Panc1 (cell line): ENCODE measurements at regions not wholly inside any gene's neighbourhood (a gene's known extent, or its start where the extent isn't known, plus 50 kb on each side); places are given as distances from the start of the nearest gene placed in this dataset.

Experiments used
- ATAC-seq: fragments of 200-7000 bp; cut with Tn5 transposase; 2 replicates; pipeline ENCODE4 v1.9.1; 2020; ENCODE audit warnings: mild to moderate bottlenecking, moderate library complexity
- BruUV-seq: library from RNA; stranded (reverse); fragments of 400-500 nt; replicated peaks from 2 replicates; lab custom pipeline; 2021; lab: Mats Ljungman, UMichigan
- CTCF ChIA-PET: fragments of 300-600 bp; sonication (Branson Sonifier 250); formaldehyde crosslinking; loops from one replicate; lab custom pipeline; 2022; ENCODE audit warnings: antibody characterized with exemption; lab: Charles Lee
- POLR2A ChIA-PET: fragments of 300-600 bp; sonication (Branson Sonifier 250); formaldehyde crosslinking; loops from one replicate; lab custom pipeline; 2022; ENCODE audit warnings: antibody characterized with exemption; lab: Charles Lee
- DNase-seq: peaks from one replicate; pipeline ENCODE4 v3.0.0-alpha.2; 2010; ENCODE audit warnings: low read depth, low spot score
- H3K27ac ChIP-seq: 2 replicates; pipeline ENCODE4 v1.5.1; 2011; ENCODE audit warnings: mild to moderate bottlenecking, low read length, inconsistent platforms
- H3K27me3 ChIP-seq: fragments of 200-500 bp; sonication (Bioruptor generic); 2 replicates; pipeline ENCODE4 v1.6.0; 2014; ENCODE audit warnings: low read length, inconsistent platforms; ENCODE audit not compliant: control insufficient read depth, insufficient read depth
- H3K36me3 ChIP-seq: fragments of 200-500 bp; sonication (Bioruptor generic); 2 replicates; pipeline ENCODE4 v1.5.1; 2014; ENCODE audit warnings: inconsistent platforms, mild to moderate bottlenecking, low read length, moderate library complexity; ENCODE audit not compliant: control insufficient read depth, insufficient read depth
- H3K4me1 ChIP-seq: 2 replicates; pipeline ENCODE4 v1.5.1; 2011; ENCODE audit warnings: inconsistent platforms, mild to moderate bottlenecking, low read length, moderate library complexity; ENCODE audit not compliant: control insufficient read depth, insufficient read depth
- H3K4me3 ChIP-seq, 2 experiments: 2 replicates each; pipeline ENCODE4 v1.5.1; 2011 to 2012; ENCODE audit warnings: low read depth in 2 of 2, low read length in 2 of 2, mild to moderate bottlenecking in 2 of 2, inconsistent platforms in 1 of 2, moderate library complexity in 1 of 2
- H3K9me3 ChIP-seq: fragments of 200-500 bp; sonication (Bioruptor generic); 2 replicates; pipeline ENCODE4 v1.5.1; 2014; ENCODE audit warnings: low read depth, mild to moderate bottlenecking, inconsistent platforms, low read length, moderate library complexity; ENCODE audit not compliant: control insufficient read depth, insufficient read depth
- POLR2AphosphoS5 ChIP-seq: IDR thresholded peaks from 2 replicates; pipeline ENCODE4 v1.6.1; 2012; ENCODE audit warnings: mild to moderate bottlenecking, low read depth, low read length, moderate library complexity
- SIN3A ChIP-seq: IDR thresholded peaks from 2 replicates; pipeline ENCODE4 v1.6.1; 2012; ENCODE audit warnings: low read depth, mild to moderate bottlenecking, low read length, moderate library complexity, borderline replicate concordance; ENCODE audit not compliant: insufficient read depth
- TCF7L2 ChIP-seq: IDR thresholded peaks from 2 replicates; pipeline ENCODE4 v1.6.1; 2011; ENCODE audit warnings: mild to moderate bottlenecking, low read depth, low read length, inconsistent platforms
- in situ Hi-C: cut with HindIII; loops from 2 replicates; pipeline ENCODE4 v1.10.0; 2016; ENCODE audit warnings: low sequenced_read_pairs, low pct_unique_long_range_greater_than_20kb
- intact Hi-C: fragments of 100-400 bp; cut with micrococcal nuclease; formaldehyde crosslinking; loops from one replicate; pipeline ENCODE4 v1.10.0; 2022; ENCODE audit not compliant: unreplicated experiment
- TF ChIP-seq, protein P1 (sequence below): fragments of 450-650 bp; IDR thresholded peaks from 2 replicates; pipeline ENCODE4 v1.5.1; 2017; ENCODE audit warnings: mild to moderate bottlenecking
- TF ChIP-seq, protein P2 (sequence below), 2 experiments: IDR thresholded peaks; 2 replicates each; pipeline ENCODE4 v1.6.1; 2011 to 2012; ENCODE audit warnings: low read depth in 2 of 2, control low read depth in 1 of 2, low read length in 1 of 2, mild to moderate bottlenecking in 1 of 2, moderate library complexity in 1 of 2; ENCODE audit not compliant: insufficient read depth in 1 of 2

DNA sequence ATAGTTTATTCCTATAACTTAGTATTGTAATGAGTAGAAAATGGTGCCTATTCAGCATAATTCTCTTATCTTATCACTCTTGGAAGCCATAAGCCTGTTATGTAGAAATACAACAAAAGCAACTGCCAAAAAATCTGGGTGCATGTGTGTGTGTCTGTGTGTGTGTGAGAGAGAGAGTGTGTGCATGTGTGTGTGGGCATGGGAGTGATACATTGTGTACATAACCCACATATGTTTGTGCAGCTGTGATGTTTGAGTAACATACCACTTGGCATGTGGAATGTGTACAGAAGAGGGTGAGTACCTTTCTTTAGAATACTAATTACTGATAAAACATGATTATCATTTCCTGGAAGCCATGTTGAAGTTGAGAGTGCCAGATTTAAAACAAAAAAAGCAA is 642.3 kb upstream of the SYT4 start:
- Histone ChIP-seq H3K4me1 (no peaks in the 10 kb centered on the region), H3K36me3 (no peaks in the 10 kb centered on the region), H3K27me3 (no peaks in the 10 kb centered on the region), H3K9me3 (no peaks in the 10 kb centered on the region), H3K4me3 (no peak overlapping the region), H3K27ac (no peak overlapping the region)
- DNase-seq: no peak
- ATAC-seq: no peak
- ChIA-PET CTCF (no interaction called here), POLR2A (no interaction called here)
- no TSS peak for BruUV-seq
- in situ Hi-C loops (no loop called here), intact Hi-C loops (no loop called here)
- no peak for TF ChIP-seq POLR2AphosphoS5
- TF ChIP-seq, protein P1, sequence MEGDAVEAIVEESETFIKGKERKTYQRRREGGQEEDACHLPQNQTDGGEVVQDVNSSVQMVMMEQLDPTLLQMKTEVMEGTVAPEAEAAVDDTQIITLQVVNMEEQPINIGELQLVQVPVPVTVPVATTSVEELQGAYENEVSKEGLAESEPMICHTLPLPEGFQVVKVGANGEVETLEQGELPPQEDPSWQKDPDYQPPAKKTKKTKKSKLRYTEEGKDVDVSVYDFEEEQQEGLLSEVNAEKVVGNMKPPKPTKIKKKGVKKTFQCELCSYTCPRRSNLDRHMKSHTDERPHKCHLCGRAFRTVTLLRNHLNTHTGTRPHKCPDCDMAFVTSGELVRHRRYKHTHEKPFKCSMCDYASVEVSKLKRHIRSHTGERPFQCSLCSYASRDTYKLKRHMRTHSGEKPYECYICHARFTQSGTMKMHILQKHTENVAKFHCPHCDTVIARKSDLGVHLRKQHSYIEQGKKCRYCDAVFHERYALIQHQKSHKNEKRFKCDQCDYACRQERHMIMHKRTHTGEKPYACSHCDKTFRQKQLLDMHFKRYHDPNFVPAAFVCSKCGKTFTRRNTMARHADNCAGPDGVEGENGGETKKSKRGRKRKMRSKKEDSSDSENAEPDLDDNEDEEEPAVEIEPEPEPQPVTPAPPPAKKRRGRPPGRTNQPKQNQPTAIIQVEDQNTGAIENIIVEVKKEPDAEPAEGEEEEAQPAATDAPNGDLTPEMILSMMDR: no peak
- TF ChIP-seq SIN3A: no peak
- TF ChIP-seq, protein P2, sequence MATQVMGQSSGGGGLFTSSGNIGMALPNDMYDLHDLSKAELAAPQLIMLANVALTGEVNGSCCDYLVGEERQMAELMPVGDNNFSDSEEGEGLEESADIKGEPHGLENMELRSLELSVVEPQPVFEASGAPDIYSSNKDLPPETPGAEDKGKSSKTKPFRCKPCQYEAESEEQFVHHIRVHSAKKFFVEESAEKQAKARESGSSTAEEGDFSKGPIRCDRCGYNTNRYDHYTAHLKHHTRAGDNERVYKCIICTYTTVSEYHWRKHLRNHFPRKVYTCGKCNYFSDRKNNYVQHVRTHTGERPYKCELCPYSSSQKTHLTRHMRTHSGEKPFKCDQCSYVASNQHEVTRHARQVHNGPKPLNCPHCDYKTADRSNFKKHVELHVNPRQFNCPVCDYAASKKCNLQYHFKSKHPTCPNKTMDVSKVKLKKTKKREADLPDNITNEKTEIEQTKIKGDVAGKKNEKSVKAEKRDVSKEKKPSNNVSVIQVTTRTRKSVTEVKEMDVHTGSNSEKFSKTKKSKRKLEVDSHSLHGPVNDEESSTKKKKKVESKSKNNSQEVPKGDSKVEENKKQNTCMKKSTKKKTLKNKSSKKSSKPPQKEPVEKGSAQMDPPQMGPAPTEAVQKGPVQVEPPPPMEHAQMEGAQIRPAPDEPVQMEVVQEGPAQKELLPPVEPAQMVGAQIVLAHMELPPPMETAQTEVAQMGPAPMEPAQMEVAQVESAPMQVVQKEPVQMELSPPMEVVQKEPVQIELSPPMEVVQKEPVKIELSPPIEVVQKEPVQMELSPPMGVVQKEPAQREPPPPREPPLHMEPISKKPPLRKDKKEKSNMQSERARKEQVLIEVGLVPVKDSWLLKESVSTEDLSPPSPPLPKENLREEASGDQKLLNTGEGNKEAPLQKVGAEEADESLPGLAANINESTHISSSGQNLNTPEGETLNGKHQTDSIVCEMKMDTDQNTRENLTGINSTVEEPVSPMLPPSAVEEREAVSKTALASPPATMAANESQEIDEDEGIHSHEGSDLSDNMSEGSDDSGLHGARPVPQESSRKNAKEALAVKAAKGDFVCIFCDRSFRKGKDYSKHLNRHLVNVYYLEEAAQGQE (IDR thresholded peaks at IDR 0.05; ENCODE audit: insufficient read depth in 1 of 2, low read depth in 2 of 2, low read length in 1 of 2): no peak
- no peak for TF ChIP-seq TCF7L2

DNA sequence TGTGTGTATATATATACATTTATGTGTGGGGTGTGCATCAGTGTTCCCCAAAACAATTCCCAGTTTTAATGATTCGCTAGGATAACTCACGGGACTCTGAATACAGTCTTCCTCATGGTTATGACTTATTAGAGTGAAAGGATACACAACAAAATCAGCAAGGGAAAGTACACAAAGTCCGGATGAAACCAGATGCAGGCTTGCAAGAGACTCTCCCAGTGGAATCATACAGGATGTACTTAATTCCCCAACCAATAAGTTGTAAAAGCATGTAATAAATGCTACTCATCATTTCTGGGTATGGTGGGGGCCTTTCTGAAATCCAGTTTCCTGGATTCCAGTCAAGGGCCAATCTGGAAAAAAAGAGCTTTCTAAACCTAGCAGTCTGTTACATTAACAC is 654.1 kb upstream of the SYT4 start:
- BruUV-seq: no TSS peak
- Histone ChIP-seq H3K4me1 (no peaks in the 10 kb centered on the region), H3K9me3 (no peaks in the 10 kb centered on the region), H3K27me3 (no peaks in the 10 kb centered on the region), H3K27ac (no peak overlapping the region), H3K4me3 (no peak overlapping the region), H3K36me3 (no peaks in the 10 kb centered on the region; the same call in 1 of the 2 replicates)
- ChIA-PET POLR2A (no interaction called here), CTCF (no interaction called here)
- in situ Hi-C loops: no loop called here
- no peak for DNase-seq
- no peak for ATAC-seq
- no peak for TF ChIP-seq SIN3A
- no peak for TF ChIP-seq POLR2AphosphoS5
- TF ChIP-seq TCF7L2: no peak
- TF ChIP-seq, protein P1: no peak
- TF ChIP-seq, protein P2 (IDR thresholded peaks at IDR 0.05; ENCODE audit: insufficient read depth in 1 of 2, low read depth in 2 of 2, low read length in 1 of 2): no peak
- intact Hi-C loops: no loop called here
